Nucleus accumbens (tissue), 56 donors: ENCODE measurements at regions not wholly inside any gene's neighbourhood (a gene's known extent, or its start where the extent isn't known, plus 50 kb on each side); places are given as distances from the start of the nearest gene placed in this dataset.

Experiments used
- DNase-seq, 56 donors: peaks; one replicate each; lab custom pipeline; 2025; lab: John Stamatoyannopoulos, UW

GRCh38 chr4:132809298-132810032, 339.6 kb upstream of the PCDH10 start:
- DNase-seq = no peak

GRCh38 chr4:132813061-132813460, 336.0 kb upstream of the PCDH10 start:
- peak in 4 of 56 donors; percentile 1 to 10 (median 4) for DNase-seq

- no peak for DNase-seq
These were observed 331.0 kb upstream of the PCDH10 start for GRCh38 chr4:132818091-132818490.

GRCh38 chr4:132823419-132823818, 325.7 kb upstream of the PCDH10 start:
- DNase-seq = no peak

- no peak for DNase-seq
These were observed 324.3 kb upstream of the PCDH10 start for GRCh38 chr4:132824761-132825160.

- no peak for DNase-seq
These were observed 321.6 kb upstream of the PCDH10 start for GRCh38 chr4:132827522-132827921.

- no peak for DNase-seq
These were observed 310.9 kb upstream of the PCDH10 start for GRCh38 chr4:132838244-132838643.

GRCh38 chr4:132839070-132839469, 310.0 kb upstream of the PCDH10 start:
- DNase-seq = no peak

GRCh38 chr4:132859929-132860328, 289.2 kb upstream of the PCDH10 start:
- no peak for DNase-seq

- no peak for DNase-seq
These were observed 288.1 kb upstream of the PCDH10 start for GRCh38 chr4:132860976-132861375.

GRCh38 chr4:132863619-132864018, 285.5 kb upstream of the PCDH10 start:
- DNase-seq = no peak

- no peak for DNase-seq
These were observed 283.6 kb upstream of the PCDH10 start for GRCh38 chr4:132865458-132865857.

GRCh38 chr4:132865922-132866321, 283.2 kb upstream of the PCDH10 start:
- no peak for DNase-seq

GRCh38 chr4:132866616-132867015, 282.5 kb upstream of the PCDH10 start:
- peak in 18 of 56 donors; percentile 1 to 48 (median 14) for DNase-seq

- no peak for DNase-seq
These were observed 255.3 kb upstream of the PCDH10 start for GRCh38 chr4:132893787-132894186.

- no peak for DNase-seq
These were observed 247.9 kb upstream of the PCDH10 start for GRCh38 chr4:132901224-132901623.

GRCh38 chr4:132910229-132910748, 238.8 kb upstream of the PCDH10 start:
- no peak for DNase-seq

- DNase-seq = no peak
These were observed 231.0 kb upstream of the PCDH10 start for GRCh38 chr4:132918096-132918495.

GRCh38 chr4:132923516-132923915, 225.6 kb upstream of the PCDH10 start:
- no peak for DNase-seq

- no peak for DNase-seq
These were observed 214.2 kb upstream of the PCDH10 start for GRCh38 chr4:132934911-132935310.

- no peak for DNase-seq
These were observed 193.9 kb upstream of the PCDH10 start for GRCh38 chr4:132955146-132955545.

GRCh38 chr4:132956962-132957361, 192.1 kb upstream of the PCDH10 start:
- DNase-seq = peak in 6 of 56 donors; percentile 2 to 47 (median 13)
